Liver (tissue), 8 donors: ENCODE measurements at regions not wholly inside any gene's neighbourhood (a gene's known extent, or its start where the extent isn't known, plus 50 kb on each side); places are given as distances from the start of the nearest gene placed in this dataset.

Experiments used
- DNase-seq: peaks from one replicate; pipeline ENCODE4 v3.0.0-alpha.2; 2017; ENCODE audit warnings: low spot score
- H3K27ac ChIP-seq, 2 donors: one replicate each; pipeline ENCODE4 v1.7.0; 2013; ENCODE audit warnings: inconsistent platforms in 2 of 2, low read length in 2 of 2, control low read depth in 1 of 2, low read depth in 1 of 2, mild to moderate bottlenecking in 1 of 2
- H3K27me3 ChIP-seq, 4 donors: one replicate each; pipeline versions ENCODE4 v1.6.1 to v1.7.0; 2013; ENCODE audit warnings: low read length in 3 of 4, inconsistent platforms in 1 of 4, mild to moderate bottlenecking in 1 of 4, moderate library complexity in 1 of 4; ENCODE audit not compliant: control insufficient read depth in 4 of 4, insufficient read depth in 4 of 4
- H3K36me3 ChIP-seq, 4 donors: one replicate each; pipeline versions ENCODE4 v1.6.1 to v1.7.0; 2013; ENCODE audit warnings: low read length in 3 of 4, mild to moderate bottlenecking in 3 of 4, low read depth in 1 of 4, moderate library complexity in 1 of 4; ENCODE audit not compliant: control insufficient read depth in 4 of 4, insufficient read depth in 3 of 4
- H3K4me1 ChIP-seq, 4 donors: one replicate each; pipeline versions ENCODE4 v1.6.1 to v1.7.0; 2013; ENCODE audit warnings: low read length in 3 of 4, mild to moderate bottlenecking in 3 of 4, moderate library complexity in 1 of 4; ENCODE audit not compliant: control insufficient read depth in 4 of 4, insufficient read depth in 4 of 4
- H3K4me3 ChIP-seq, 3 donors: one replicate each; pipeline versions ENCODE4 v1.6.1 to v1.7.0; 2013; ENCODE audit warnings: low read length in 3 of 3, control low read depth in 1 of 3, low read depth in 1 of 3, mild to moderate bottlenecking in 1 of 3
- H3K9ac ChIP-seq, 2 donors: one replicate each; pipeline ENCODE4 v1.7.0; 2013; ENCODE audit warnings: low read length in 2 of 2, mild to moderate bottlenecking in 2 of 2, moderate library complexity in 2 of 2, control low read depth in 1 of 2, low read depth in 1 of 2
- H3K9me3 ChIP-seq, 4 donors: one replicate each; pipeline versions ENCODE4 v1.6.1 to v1.7.0; 2013; ENCODE audit warnings: low read length in 3 of 4; ENCODE audit not compliant: control insufficient read depth in 4 of 4
- ATF3 ChIP-seq: IDR thresholded peaks from 2 replicates; pipeline ENCODE4 v1.6.1; 2016; ENCODE audit warnings: antibody characterized with exemption
- CTCF ChIP-seq: fragments of 150-350 bp; IDR thresholded peaks from 2 replicates; pipeline ENCODE4 v1.5.1; 2017; ENCODE audit warnings: improper control_type of control experiment, low read depth, low read length; ENCODE audit not compliant: missing input control
- FOXA1 ChIP-seq: IDR thresholded peaks from 2 replicates; pipeline ENCODE4 v1.6.1; 2016; ENCODE audit warnings: antibody characterized with exemption
- FOXA2 ChIP-seq: IDR thresholded peaks from 2 replicates; pipeline ENCODE4 v1.6.1; 2016; ENCODE audit warnings: antibody characterized with exemption
- HNF4A ChIP-seq, 2 donors: conservative IDR thresholded peaks; 2 replicates each; pipeline ENCODE4 v1.6.1; 2016; ENCODE audit warnings: antibody characterized with exemption in 2 of 2, mild to moderate bottlenecking in 2 of 2
- HNF4G ChIP-seq: IDR thresholded peaks from 2 replicates; pipeline ENCODE4 v1.6.1; 2016; ENCODE audit warnings: antibody characterized with exemption
- JUND ChIP-seq, 2 donors: IDR thresholded peaks; 2 replicates each; pipeline ENCODE4 v1.6.1; 2016; ENCODE audit warnings: antibody characterized with exemption in 2 of 2
- MAX ChIP-seq: IDR thresholded peaks from 2 replicates; pipeline ENCODE4 v1.6.1; 2016; ENCODE audit warnings: antibody characterized with exemption
- NR2F2 ChIP-seq: IDR thresholded peaks from 2 replicates; pipeline ENCODE4 v1.6.1; 2016; ENCODE audit warnings: antibody characterized with exemption
- RAD21 ChIP-seq, 2 donors: IDR thresholded peaks; 2 replicates each; pipeline ENCODE4 v1.6.1; 2016; ENCODE audit warnings: antibody characterized with exemption in 2 of 2, mild to moderate bottlenecking in 2 of 2
- REST ChIP-seq: IDR thresholded peaks from 2 replicates; pipeline ENCODE4 v1.6.1; 2016; ENCODE audit warnings: antibody characterized with exemption, mild to moderate bottlenecking
- SP1 ChIP-seq: IDR thresholded peaks from 2 replicates; pipeline ENCODE4 v1.6.1; 2018; ENCODE audit warnings: antibody characterized with exemption, mild to moderate bottlenecking
- TAF1 ChIP-seq: conservative IDR thresholded peaks from 2 replicates; pipeline ENCODE4 v1.6.1; 2016; ENCODE audit warnings: antibody characterized with exemption, mild to moderate bottlenecking
- YY1 ChIP-seq: IDR thresholded peaks from 2 replicates; pipeline ENCODE4 v1.6.1; 2016; ENCODE audit warnings: antibody characterized with exemption, mild to moderate bottlenecking
- ZBTB33 ChIP-seq: IDR thresholded peaks from 2 replicates; pipeline ENCODE4 v1.6.1; 2016; ENCODE audit warnings: antibody characterized with exemption
- WGBS: extraction: QIAGEN DNeasy Blood & Tissue Kit; methylation state at CpG from one replicate; pipeline ENCODE4 v1.1.7; 2013; 5-methylcytosine and 5-hydroxymethylcytosine counted together
- donor health status: healthy.
- donor health status: healthy.
- donor health status: healthy.
- donor health status: healthy.
- donor health status: healthy.

GRCh38 chr14:38724621-38725020 lies 378.4 kb downstream of the SEC23A start:
- no peaks in the 10 kb centered on the region for H3K36me3 ChIP-seq
- no peaks in the 10 kb centered on the region for H3K9me3 ChIP-seq
- no peak for DNase-seq
- H3K27ac ChIP-seq = no peak overlapping the region
- no peak overlapping the region for H3K9ac ChIP-seq
- no peaks in the 10 kb centered on the region for H3K4me1 ChIP-seq
- 87% methylated on average over 3 of the region's 3 CpGs for WGBS
- no peak for TF ChIP-seq NR2F2
- no peak overlapping the region for H3K4me3 ChIP-seq
- no peaks in the 10 kb centered on the region for H3K27me3 ChIP-seq

GRCh38 chr14:38723959-38724358 lies 379.1 kb downstream of the SEC23A start:
- Histone ChIP-seq H3K4me1 (no peaks in the 10 kb centered on the region), H3K9me3 (no peaks in the 10 kb centered on the region), H3K4me3 (no peak overlapping the region), H3K27ac (no peak overlapping the region), H3K36me3 (no peaks in the 10 kb centered on the region), H3K27me3 (no peaks in the 10 kb centered on the region), H3K9ac (no peak overlapping the region)
- no peak for DNase-seq
- no peak for TF ChIP-seq CTCF
- TF ChIP-seq FOXA2 = no peak
- no peak for TF ChIP-seq MAX
- TF ChIP-seq SP1 = no peak
- no peak for TF ChIP-seq ATF3
- TF ChIP-seq ZBTB33 = no peak
- no peak for TF ChIP-seq HNF4G
- no peak for TF ChIP-seq JUND (IDR thresholded peaks at IDR 0.05)
- no peak for TF ChIP-seq YY1
- TF ChIP-seq NR2F2 = no peak
- no peak for TF ChIP-seq FOXA1
- 71% methylated on average over 5 of the region's 5 CpGs for WGBS

GRCh38 chr14:38723277-38723676 lies 379.8 kb downstream of the SEC23A start:
- Histone ChIP-seq H3K4me3 (no peak overlapping the region), H3K27ac (no peak overlapping the region), H3K27me3 (no peaks in the 10 kb centered on the region), H3K9ac (no peak overlapping the region), H3K4me1 (no peaks in the 10 kb centered on the region), H3K9me3 (no peaks in the 10 kb centered on the region), H3K36me3 (no peaks in the 10 kb centered on the region)
- DNase-seq = no peak
- WGBS = 96% methylated on average over 1 of the region's 1 CpG
- TF ChIP-seq REST = no peak
- no peak for TF ChIP-seq HNF4A (conservative IDR thresholded peaks at IDR 0.05)
- no peak for TF ChIP-seq TAF1
- TF ChIP-seq FOXA1 = no peak
- no peak for TF ChIP-seq FOXA2
- no peak for TF ChIP-seq YY1
- peak; percentile 4 for TF ChIP-seq CTCF
- peak in 1 of 2 donors; percentile 9 for TF ChIP-seq RAD21 (IDR thresholded peaks at IDR 0.05)
